Fibroblast of lung (primary cell): ENCODE measurements at regions not wholly inside any gene's neighbourhood (a gene's known extent, or its start where the extent isn't known, plus 50 kb on each side); places are given as distances from the start of the nearest gene placed in this dataset.

Source experiments
- DNase-seq, 2 donors: peaks; one replicate each; pipeline versions ENCODE4 v3.0.0 to v3.0.0-alpha.2; 2010; ENCODE audit warnings: low read depth in 2 of 2
- H2AFZ ChIP-seq: 2 replicates; pipeline ENCODE4 v1.5.1; 2012; ENCODE audit warnings: low read length, control low read depth, inconsistent platforms
- H3K27ac ChIP-seq: 2 replicates; pipeline ENCODE4 v1.5.1; 2011; ENCODE audit warnings: low read length, control low read depth; ENCODE audit not compliant: insufficient read depth
- H3K27me3 ChIP-seq: 2 replicates; pipeline ENCODE4 v1.5.1; 2011; ENCODE audit warnings: mild to moderate bottlenecking, low read length; ENCODE audit not compliant: control insufficient read depth, insufficient read depth
- H3K36me3 ChIP-seq: 2 replicates; pipeline ENCODE4 v1.5.1; 2011; ENCODE audit warnings: low read length; ENCODE audit not compliant: control insufficient read depth, insufficient read depth
- H3K4me1 ChIP-seq: 2 replicates; pipeline ENCODE4 v1.5.1; 2011; ENCODE audit warnings: low read length; ENCODE audit not compliant: control insufficient read depth, insufficient read depth; ENCODE audit errors: extremely low read depth
- H3K4me2 ChIP-seq: 2 replicates; pipeline ENCODE4 v1.5.1; 2011; ENCODE audit warnings: low read length, control low read depth; ENCODE audit not compliant: insufficient read depth; ENCODE audit errors: extremely low read depth
- H3K4me3 ChIP-seq, 4 experiments: fragments of 200-600 bp in 1 of 4; sonication (generic) in 1 of 4; replicated peaks in 1 of 4; 2 replicates each; pipeline ENCODE4 v1.5.1; 2011 to 2016; ENCODE audit warnings: low read length in 4 of 4, low read depth in 3 of 4, mild to moderate bottlenecking in 3 of 4, control low read depth in 2 of 4, inconsistent platforms in 1 of 4, mixed read lengths in 1 of 4; ENCODE audit not compliant: insufficient read depth in 1 of 4; ENCODE audit errors: control extremely low read depth in 1 of 4
- H3K79me2 ChIP-seq: 2 replicates; pipeline ENCODE4 v1.5.1; 2012; ENCODE audit warnings: mild to moderate bottlenecking, low read length, inconsistent platforms; ENCODE audit not compliant: control insufficient read depth, insufficient read depth
- H3K9ac ChIP-seq: 2 replicates; pipeline ENCODE4 v1.5.1; 2011; ENCODE audit warnings: mild to moderate bottlenecking, low read length, control low read depth; ENCODE audit not compliant: insufficient read depth
- H3K9me3 ChIP-seq: 2 replicates; pipeline ENCODE4 v1.5.1; 2012; ENCODE audit warnings: low read depth, low read length; ENCODE audit not compliant: control insufficient read depth, insufficient read depth
- H4K20me1 ChIP-seq: 2 replicates; pipeline ENCODE4 v1.5.1; 2011; ENCODE audit warnings: low read length; ENCODE audit not compliant: control insufficient read depth, insufficient read depth; ENCODE audit errors: extremely low read depth
- CTCF ChIP-seq, 2 donors: IDR thresholded peaks in 1 of 2; conservative IDR thresholded peaks in 1 of 2; 1 replicate in 1 of 2; 2 replicates in 1 of 2; pipeline ENCODE4 v1.5.1; 2011 to 2012; ENCODE audit warnings: low read length in 2 of 2, control low read depth in 1 of 2, inconsistent platforms in 1 of 2, low read depth in 1 of 2, mild to moderate bottlenecking in 1 of 2
- EZH2 ChIP-seq: IDR thresholded peaks from 2 replicates; pipeline ENCODE4 v1.5.1; 2012; ENCODE audit warnings: low read length, control low read depth, mild to moderate bottlenecking; ENCODE audit errors: missing control alignments

GRCh38 chr18:62660691-62661090, 54.6 kb upstream of the PHLPP1 start:
- H3K9ac ChIP-seq: no peak overlapping the region
- H3K36me3 ChIP-seq: no peaks in the 10 kb centered on the region
- H3K4me2 ChIP-seq: no peak overlapping the region
- DNase-seq: peak in 1 of 2 donors; percentile 54
- TF ChIP-seq CTCF (conservative IDR thresholded peaks at IDR 0.05 in 1 of 2, IDR thresholded peaks at IDR 0.05 in 1 of 2; ENCODE audit: low read depth in 1 of 2, low read length in 2 of 2) (no peak), EZH2 (no peak)
- H2AFZ ChIP-seq: no peak overlapping the region
- H3K4me1 ChIP-seq: no peaks in the 10 kb centered on the region
- H3K9me3 ChIP-seq: no peaks in the 10 kb centered on the region
- no peaks in the 10 kb centered on the region for H4K20me1 ChIP-seq
- no peak overlapping the region for H3K27ac ChIP-seq
- H3K27me3 ChIP-seq: no peaks in the 10 kb centered on the region
- no peaks in the 10 kb centered on the region for H3K79me2 ChIP-seq
- no peak overlapping the region for H3K4me3 ChIP-seq

GRCh38 chr18:62663731-62664336, 51.5 kb upstream of the PHLPP1 start:
- Histone ChIP-seq H2AFZ (no peak overlapping the region), H4K20me1 (no peaks in the 10 kb centered on the region), H3K27me3 (no peaks in the 10 kb centered on the region), H3K27ac (no peak overlapping the region), H3K4me1 (no peaks in the 10 kb centered on the region), H3K4me2 (no peak overlapping the region), H3K4me3 (no peak overlapping the region), H3K36me3 (no peaks in the 10 kb centered on the region), H3K9me3 (no peaks in the 10 kb centered on the region), H3K79me2 (no peaks in the 10 kb centered on the region), H3K9ac (no peak overlapping the region)
- no peak for TF ChIP-seq CTCF (conservative IDR thresholded peaks at IDR 0.05 in 1 of 2, IDR thresholded peaks at IDR 0.05 in 1 of 2; ENCODE audit: low read depth in 1 of 2, low read length in 2 of 2)
- TF ChIP-seq EZH2: no peak
- peak; percentile 19 to 79 for DNase-seq

GRCh38 chr18:62664414-62664813, 50.9 kb upstream of the PHLPP1 start:
- H3K4me1 ChIP-seq: no peaks in the 10 kb centered on the region
- no peak overlapping the region for H3K4me2 ChIP-seq
- no peak for DNase-seq

More at GRCh38 chr18:62664414-62664813, 50.9 kb upstream of the PHLPP1 start:
- no peak overlapping the region for H3K27ac ChIP-seq
- no peaks in the 10 kb centered on the region for H3K79me2 ChIP-seq
- H3K4me3 ChIP-seq: no peak overlapping the region
- H3K27me3 ChIP-seq: no peaks in the 10 kb centered on the region
- TF ChIP-seq CTCF (conservative IDR thresholded peaks at IDR 0.05 in 1 of 2, IDR thresholded peaks at IDR 0.05 in 1 of 2; ENCODE audit: low read depth in 1 of 2, low read length in 2 of 2) (no peak), EZH2 (no peak)
- H3K9ac ChIP-seq: no peak overlapping the region
- H3K9me3 ChIP-seq: no peaks in the 10 kb centered on the region
- H3K36me3 ChIP-seq: no peaks in the 10 kb centered on the region
- no peak overlapping the region for H2AFZ ChIP-seq
- no peaks in the 10 kb centered on the region for H4K20me1 ChIP-seq
